Activated CD4-positive, alpha-beta T cell treated with anti-CD3 and anti-CD28 coated beads, Interleukin-2, amount 10 ng/mL, durations not matched to agents 24 days and 14 days (primary cell): ENCODE measurements at regions not wholly inside any gene's neighbourhood (a gene's known extent, or its start where the extent isn't known, plus 50 kb on each side); places are given as distances from the start of the nearest gene placed in this dataset.

Experiments
- DNase-seq: peaks from one replicate; pipeline ENCODE4 v3.0.0; 2022
- H3K27ac Mint-ChIP-seq: one replicate; pipeline ENCODE4 v1.8.0; 2022; ENCODE audit warnings: mild to moderate bottlenecking, mixed read lengths
- H3K27me3 Mint-ChIP-seq: one replicate; pipeline ENCODE4 v1.8.0; 2022; ENCODE audit warnings: mixed read lengths
- H3K36me3 Mint-ChIP-seq: one replicate; pipeline ENCODE4 v1.8.0; 2022; ENCODE audit warnings: low read depth, mild to moderate bottlenecking, mixed read lengths
- H3K4me1 Mint-ChIP-seq: one replicate; pipeline ENCODE4 v1.8.0; 2021; ENCODE audit warnings: mixed read lengths
- H3K4me3 Mint-ChIP-seq: one replicate; pipeline ENCODE4 v1.8.0; 2022; ENCODE audit warnings: mild to moderate bottlenecking, moderate library complexity, mixed read lengths
- H3K9me3 Mint-ChIP-seq: one replicate; pipeline ENCODE4 v1.8.0; 2021; ENCODE audit warnings: mixed read lengths
- intact Hi-C: fragments of 100-400 bp; cut with micrococcal nuclease; formaldehyde crosslinking; loops from one replicate; pipeline ENCODE4 v1.15.1; 2023

DNA sequence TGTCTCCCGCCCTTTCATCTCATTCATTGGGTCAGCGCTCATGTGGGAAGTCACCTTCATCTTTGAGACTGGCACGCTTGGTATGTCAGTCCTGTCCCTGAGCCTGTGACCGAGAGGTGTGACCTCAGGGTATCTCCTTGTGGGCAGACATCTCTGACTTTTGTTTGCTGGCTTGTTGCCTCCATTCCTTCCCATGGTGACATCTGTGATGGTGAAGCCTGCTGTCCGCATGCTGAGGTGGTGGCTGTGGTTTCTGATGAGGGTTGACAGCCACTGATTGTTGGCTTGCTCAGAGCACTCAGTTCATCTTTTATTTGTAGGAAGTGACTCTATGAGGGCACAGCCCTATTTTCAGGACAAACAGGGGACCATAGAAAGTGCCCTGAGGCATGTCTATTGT lies 139.2 kb downstream of the SLC4A3 start:
- intact Hi-C loops = no loop called here
- Mint-ChIP-seq H3K27ac (no peak overlapping the region), H3K4me1 (peaks cover 1% of the 10 kb centered on the region)

DNA sequence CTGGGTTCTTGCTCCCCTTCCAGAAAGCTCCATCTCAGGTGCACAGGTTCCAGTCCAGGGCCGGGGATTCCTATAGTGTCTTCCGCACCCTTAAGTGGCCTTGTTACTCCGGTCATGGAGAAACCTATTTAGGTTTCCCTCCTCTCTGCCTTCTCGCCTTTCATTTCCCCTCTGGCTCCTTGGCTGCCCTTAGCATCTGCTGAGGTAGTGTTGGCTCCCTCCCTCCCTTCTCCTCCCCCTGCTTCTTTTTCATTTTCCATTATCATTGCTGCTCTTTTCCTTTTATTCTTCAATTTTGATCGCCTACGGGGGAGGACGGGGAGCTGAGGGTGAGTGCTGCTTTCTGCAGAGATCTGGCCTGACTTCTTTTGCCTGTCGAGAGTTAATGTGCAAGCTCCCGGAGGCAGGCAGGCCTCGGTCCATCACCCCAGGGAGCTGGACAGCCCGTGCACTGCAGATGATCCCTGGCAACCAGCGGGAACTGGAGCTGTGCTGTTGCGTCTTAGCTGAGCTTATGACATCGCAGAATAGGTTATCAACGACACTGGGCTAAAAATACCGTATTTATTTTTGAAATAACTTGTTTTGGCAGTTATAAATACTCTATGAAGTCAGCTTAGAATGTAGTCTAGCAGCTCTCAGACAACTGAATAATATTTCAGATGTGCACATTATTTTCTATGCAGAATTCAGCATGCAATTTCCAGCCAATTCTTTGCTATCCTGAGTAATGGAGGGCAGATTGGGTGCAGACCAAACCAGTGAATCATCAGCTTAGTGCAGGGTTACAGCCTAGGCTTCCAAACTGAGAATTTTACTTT lies 141.9 kb downstream of the SLC4A3 start:
- Mint-ChIP-seq H3K27ac (peak overlapping the region; percentile 70), H3K4me1 (peaks cover 1% of the 10 kb centered on the region), H3K9me3 (peaks cover 4% of the 10 kb centered on the region), H3K36me3 (no peaks in the 10 kb centered on the region), H3K4me3 (no peak overlapping the region), H3K27me3 (no peaks in the 10 kb centered on the region)
- DNase-seq = no peak
- intact Hi-C loops = no loop called here

More for the DNA sequence above, 139.2 kb downstream of the SLC4A3 start:
- H3K9me3 Mint-ChIP-seq = peaks cover 4% of the 10 kb centered on the region
- no peaks in the 10 kb centered on the region for H3K27me3 Mint-ChIP-seq
- no peaks in the 10 kb centered on the region for H3K36me3 Mint-ChIP-seq
- DNase-seq = no peak
- H3K4me3 Mint-ChIP-seq = no peak overlapping the region

DNA sequence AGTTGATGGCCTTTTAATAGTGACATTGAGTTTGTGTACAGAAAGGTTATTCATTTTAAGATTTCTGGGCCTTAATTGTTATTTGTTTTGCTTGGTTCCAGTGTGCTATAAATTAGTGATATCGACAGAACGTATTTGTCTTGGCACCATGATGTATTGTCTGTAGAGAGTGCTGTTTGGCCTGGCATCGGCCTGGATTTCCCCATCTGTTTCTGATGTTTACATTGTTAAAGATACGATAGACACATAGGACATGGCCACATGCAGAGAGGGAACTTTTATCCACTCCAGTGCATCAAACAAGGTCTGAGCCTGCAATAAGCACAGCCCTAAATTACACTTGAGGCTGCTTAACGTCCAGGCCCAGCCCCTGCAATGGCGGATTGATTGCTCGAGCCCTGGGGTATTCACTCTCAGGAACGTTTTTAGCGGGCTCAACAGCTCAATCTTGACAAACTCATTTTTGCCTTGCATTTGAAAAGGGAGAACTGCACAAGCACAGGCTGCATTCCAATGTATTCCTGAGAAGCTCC lies 144.7 kb downstream of the SLC4A3 start:
- no peaks in the 10 kb centered on the region for H3K36me3 Mint-ChIP-seq
- intact Hi-C loops = no loop called here
- no peak for DNase-seq
- no peaks in the 10 kb centered on the region for H3K4me1 Mint-ChIP-seq
- no peaks in the 10 kb centered on the region for H3K27me3 Mint-ChIP-seq
- H3K27ac Mint-ChIP-seq = no peak overlapping the region
- H3K4me3 Mint-ChIP-seq = no peak overlapping the region
- H3K9me3 Mint-ChIP-seq = peaks cover 4% of the 10 kb centered on the region

DNA sequence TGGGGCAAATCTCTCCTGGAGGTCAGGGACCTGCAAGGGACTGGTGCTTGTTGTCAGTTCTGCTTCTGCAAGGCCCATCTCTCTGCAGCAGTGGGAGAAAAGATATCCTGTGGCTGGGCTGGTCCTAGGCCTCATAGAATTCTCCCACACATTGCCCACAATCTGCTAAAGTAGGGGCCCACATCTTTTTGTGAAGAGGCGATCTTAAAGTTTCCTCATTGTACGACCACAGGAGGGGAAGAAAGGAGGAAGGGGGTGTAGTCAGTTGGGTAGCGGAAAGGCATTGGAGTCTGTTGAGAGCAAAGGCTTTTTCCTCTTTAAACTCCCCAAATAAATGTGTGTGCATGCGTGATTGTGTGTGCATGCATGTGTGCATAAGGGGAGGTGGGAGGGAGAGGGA lies 145.3 kb downstream of the SLC4A3 start:
- Mint-ChIP-seq H3K4me3 (no peak overlapping the region), H3K27ac (no peak overlapping the region), H3K36me3 (no peaks in the 10 kb centered on the region), H3K4me1 (no peaks in the 10 kb centered on the region), H3K27me3 (no peaks in the 10 kb centered on the region), H3K9me3 (peaks cover 4% of the 10 kb centered on the region)
- intact Hi-C loops = no loop called here
- no peak for DNase-seq

DNA sequence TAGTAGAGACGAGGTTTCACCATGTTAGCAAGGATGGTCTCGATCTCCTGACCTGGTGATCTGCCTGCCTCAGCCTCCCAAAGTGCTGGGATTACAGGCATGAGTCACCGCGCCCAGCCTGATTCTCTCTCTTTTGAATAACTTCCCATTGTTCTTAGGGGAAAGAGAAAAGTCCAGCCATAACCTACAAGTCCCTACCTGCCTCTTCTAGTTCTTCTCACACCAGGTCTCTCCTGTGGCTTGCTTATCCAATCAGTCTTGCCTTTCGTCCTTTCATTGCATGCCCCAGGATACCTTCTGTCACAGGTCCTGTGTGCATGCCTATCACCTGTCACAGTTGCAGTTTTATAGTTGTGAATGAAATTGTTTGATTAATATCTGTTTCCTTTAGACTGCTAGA lies 148.1 kb downstream of the SLC4A3 start:
- DNase-seq = no peak
- H3K27me3 Mint-ChIP-seq = peaks cover 1% of the 10 kb centered on the region
- H3K4me3 Mint-ChIP-seq = no peak overlapping the region
- H3K4me1 Mint-ChIP-seq = no peaks in the 10 kb centered on the region
- H3K9me3 Mint-ChIP-seq = no peaks in the 10 kb centered on the region
- intact Hi-C loops = no loop called here
- H3K27ac Mint-ChIP-seq = no peak overlapping the region
- H3K36me3 Mint-ChIP-seq = no peaks in the 10 kb centered on the region

DNA sequence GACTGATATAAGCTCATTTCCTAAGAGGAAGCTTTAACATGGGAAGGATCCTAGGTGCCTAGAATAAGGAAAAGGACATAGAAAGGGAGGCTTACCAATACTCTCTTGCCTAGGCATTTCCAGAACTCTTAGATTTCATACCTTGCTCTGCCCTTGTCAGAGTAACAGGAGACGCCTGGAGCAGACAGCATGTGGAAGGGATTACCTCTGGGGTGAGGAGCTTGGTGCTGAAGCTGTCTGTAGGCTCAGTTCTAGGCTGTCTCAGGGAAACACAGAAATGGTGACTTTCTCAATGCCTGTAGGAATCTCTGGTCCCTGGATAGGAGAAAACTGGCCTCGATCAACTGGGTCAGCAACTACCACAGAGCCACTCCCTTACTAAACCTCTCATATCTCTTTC lies 150.0 kb downstream of the SLC4A3 start:
- intact Hi-C loops = no loop called here
- H3K9me3 Mint-ChIP-seq = no peaks in the 10 kb centered on the region
- DNase-seq = no peak
- peaks cover 1% of the 10 kb centered on the region for H3K27me3 Mint-ChIP-seq
- H3K4me3 Mint-ChIP-seq = no peak overlapping the region
- no peaks in the 10 kb centered on the region for H3K4me1 Mint-ChIP-seq
- no peaks in the 10 kb centered on the region for H3K36me3 Mint-ChIP-seq
- H3K27ac Mint-ChIP-seq = no peak overlapping the region

DNA sequence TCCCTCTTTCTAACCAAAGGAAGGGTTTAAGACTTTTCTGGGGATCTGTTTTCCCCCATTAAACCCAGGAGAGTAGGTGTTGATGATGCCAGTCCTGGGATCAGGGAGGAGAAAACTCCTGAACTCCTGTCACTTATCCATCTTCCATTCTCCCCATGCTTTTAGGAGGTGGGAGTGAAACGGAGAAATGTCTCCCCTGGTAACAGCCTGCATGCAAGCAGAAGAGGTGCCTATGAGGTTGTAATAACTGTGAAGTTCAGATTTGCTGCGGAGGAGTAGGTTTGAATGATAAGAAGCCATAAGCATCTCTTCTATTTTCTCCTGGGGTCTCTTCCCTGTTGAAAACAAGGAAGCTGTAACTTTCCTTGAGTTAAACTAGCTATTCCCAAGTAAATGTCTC lies 150.8 kb downstream of the SLC4A3 start:
- no peak for DNase-seq

DNA sequence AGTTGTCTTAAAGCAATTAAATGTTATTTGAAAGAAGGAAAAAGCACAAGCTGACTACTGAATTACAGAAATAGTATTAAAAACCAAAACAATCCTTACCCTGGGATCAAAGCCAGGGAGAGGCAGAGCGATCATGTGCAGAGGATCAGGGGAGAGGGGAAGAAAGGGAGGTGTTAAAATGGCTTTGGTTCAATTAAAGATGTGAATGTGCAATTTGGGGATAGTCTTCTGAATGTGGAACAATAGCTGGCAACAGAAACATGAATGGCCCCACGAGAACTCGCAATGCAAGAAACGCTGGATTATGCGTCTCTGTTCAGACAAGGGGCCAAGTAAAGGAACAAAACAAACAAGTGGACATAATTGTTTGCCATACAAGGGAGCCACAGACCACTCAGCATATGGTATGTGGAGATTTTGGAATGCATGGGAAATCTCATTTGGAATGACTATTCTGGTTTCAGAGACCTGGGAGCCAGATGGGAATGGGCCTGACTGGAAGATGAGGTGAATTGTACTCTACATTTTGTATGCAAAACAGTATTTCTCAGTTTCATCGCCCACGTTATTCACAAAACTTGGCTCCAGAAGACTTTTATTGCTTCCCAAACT lies 155.4 kb downstream of the SLC4A3 start:
- no peak for DNase-seq
- H3K4me1 Mint-ChIP-seq = no peaks in the 10 kb centered on the region
- H3K4me3 Mint-ChIP-seq = no peak overlapping the region
- H3K9me3 Mint-ChIP-seq = no peaks in the 10 kb centered on the region
- H3K27me3 Mint-ChIP-seq = peaks cover 1% of the 10 kb centered on the region
- no peaks in the 10 kb centered on the region for H3K36me3 Mint-ChIP-seq
- intact Hi-C loops = no loop called here
- H3K27ac Mint-ChIP-seq = no peak overlapping the region

More for the DNA sequence above, 150.8 kb downstream of the SLC4A3 start:
- H3K9me3 Mint-ChIP-seq = no peaks in the 10 kb centered on the region
- intact Hi-C loops = no loop called here
- H3K4me3 Mint-ChIP-seq = no peak overlapping the region
- no peaks in the 10 kb centered on the region for H3K4me1 Mint-ChIP-seq
- no peak overlapping the region for H3K27ac Mint-ChIP-seq
- H3K36me3 Mint-ChIP-seq = no peaks in the 10 kb centered on the region
- peaks cover 1% of the 10 kb centered on the region for H3K27me3 Mint-ChIP-seq

DNA sequence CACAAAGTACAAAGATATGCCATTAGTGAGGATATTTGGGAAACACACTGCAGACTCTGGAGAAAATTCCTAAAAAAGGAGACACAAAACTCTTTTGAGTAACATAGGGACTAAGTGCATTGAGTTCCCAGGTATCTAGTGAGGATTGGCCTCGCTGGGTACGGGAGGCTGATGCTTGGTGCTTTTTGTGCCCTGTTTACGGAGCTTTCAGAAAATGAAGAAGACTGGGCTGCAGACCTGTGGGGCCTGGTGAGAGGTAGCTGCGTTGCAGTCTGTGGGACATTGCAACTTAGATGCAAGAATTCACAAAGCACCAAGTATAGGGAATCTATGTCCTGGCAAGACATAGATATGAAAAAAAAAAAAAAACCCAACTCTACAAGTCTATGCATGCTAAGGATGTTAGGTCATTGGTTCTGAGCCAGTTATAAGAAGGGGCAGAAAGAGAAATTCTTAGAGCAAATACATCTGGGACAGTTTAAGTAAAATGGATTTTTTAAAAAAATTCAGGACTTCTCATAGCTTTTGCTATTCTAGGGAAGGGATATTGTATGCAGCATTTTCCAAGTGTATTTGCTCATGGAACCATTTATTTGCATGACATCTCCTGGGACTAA lies 156.0 kb downstream of the SLC4A3 start:
- Mint-ChIP-seq H3K27me3 (peaks cover 1% of the 10 kb centered on the region), H3K27ac (no peak overlapping the region), H3K9me3 (no peaks in the 10 kb centered on the region), H3K36me3 (no peaks in the 10 kb centered on the region), H3K4me3 (no peak overlapping the region), H3K4me1 (no peaks in the 10 kb centered on the region)
- DNase-seq = no peak
- intact Hi-C loops = no loop called here

DNA sequence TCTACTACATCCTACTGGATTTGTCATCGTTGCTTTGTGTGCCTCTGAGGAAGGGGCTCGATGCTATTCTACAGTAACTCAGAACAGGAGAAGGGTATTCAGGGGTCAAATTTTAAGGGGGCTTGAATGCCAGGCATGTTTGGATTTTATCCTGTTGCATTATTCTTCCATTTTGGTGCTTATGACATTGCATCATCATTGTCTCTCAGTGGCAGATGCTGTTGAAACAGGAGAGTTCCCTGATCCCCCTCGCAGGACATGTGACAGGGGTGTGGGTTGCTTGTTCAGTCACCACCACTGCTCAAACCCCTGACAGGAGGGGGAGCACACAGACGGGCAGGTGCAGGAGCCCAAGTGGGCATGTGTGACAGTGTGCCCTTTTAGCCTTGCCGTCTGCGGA lies 156.7 kb downstream of the SLC4A3 start:
- no peaks in the 10 kb centered on the region for H3K9me3 Mint-ChIP-seq

DNA sequence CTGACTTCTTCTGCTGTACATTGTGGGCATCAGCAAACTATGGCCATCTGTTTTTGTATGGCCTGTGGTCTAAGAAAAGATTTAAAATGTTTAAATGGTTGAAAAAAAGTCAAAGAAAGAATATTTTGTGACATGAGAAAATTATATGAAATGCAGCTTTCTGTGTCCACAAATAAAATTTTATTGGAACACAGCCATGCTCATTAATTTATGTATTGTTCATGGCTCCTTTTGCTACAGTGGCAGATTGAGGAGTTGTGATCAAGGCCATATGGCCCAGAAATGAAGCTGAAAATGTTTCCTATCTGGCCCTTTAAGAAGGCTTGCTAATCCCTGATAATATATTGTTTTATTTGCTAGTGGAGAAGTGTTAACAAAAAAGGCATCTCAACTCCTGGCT lies 162.0 kb downstream of the SLC4A3 start:
- Mint-ChIP-seq H3K27ac (no peak overlapping the region), H3K4me3 (no peak overlapping the region), H3K36me3 (no peaks in the 10 kb centered on the region), H3K9me3 (no peaks in the 10 kb centered on the region), H3K4me1 (no peaks in the 10 kb centered on the region), H3K27me3 (no peaks in the 10 kb centered on the region)
- DNase-seq = no peak
- intact Hi-C loops = no loop called here

More for the DNA sequence above, 156.7 kb downstream of the SLC4A3 start:
- intact Hi-C loops = no loop called here
- DNase-seq = no peak
- Mint-ChIP-seq H3K36me3 (no peaks in the 10 kb centered on the region), H3K4me1 (no peaks in the 10 kb centered on the region), H3K27me3 (peaks cover 1% of the 10 kb centered on the region), H3K27ac (no peak overlapping the region), H3K4me3 (no peak overlapping the region)

DNA sequence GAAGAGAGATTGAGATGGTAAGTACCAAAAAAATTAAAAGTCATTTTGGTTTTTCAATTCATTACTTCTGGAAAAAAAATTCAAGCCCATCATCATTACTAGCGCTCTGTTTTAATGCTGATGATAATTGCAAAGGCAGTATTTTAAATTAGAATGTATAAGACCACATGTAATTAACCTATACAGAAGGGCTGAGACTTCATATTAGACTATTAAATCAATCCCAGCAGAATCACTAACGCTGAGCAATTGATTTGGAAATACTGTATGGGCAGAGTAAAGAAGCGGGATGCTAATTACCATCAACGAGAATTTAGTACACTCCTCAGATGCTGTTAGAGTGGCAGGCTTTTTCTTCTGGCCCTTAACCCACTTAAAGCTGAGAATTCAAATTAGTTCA lies 165.0 kb downstream of the SLC4A3 start:
- Mint-ChIP-seq H3K4me3 (no peak overlapping the region), H3K36me3 (no peaks in the 10 kb centered on the region), H3K27me3 (no peaks in the 10 kb centered on the region), H3K9me3 (no peaks in the 10 kb centered on the region), H3K27ac (no peak overlapping the region), H3K4me1 (no peaks in the 10 kb centered on the region)
- no peak for DNase-seq
- intact Hi-C loops = no loop called here

DNA sequence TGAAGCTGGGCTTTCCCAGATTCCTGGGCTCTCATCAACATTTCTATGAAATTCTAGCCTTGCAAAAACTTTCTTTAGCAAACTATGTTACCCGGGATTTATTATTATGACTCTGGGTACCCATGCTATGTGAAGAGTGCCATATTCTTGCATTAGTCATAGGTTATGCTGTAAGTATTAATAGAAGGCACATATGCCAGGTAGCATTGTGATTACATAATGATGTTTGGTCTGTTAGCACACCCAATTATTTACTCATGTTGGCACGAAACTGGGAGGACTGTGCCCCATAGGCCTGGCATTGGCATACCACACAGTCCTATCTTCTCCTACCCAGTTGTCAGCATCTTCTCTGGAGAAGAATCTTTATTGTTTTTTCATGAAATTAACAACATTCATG lies 171.0 kb downstream of the SLC4A3 start:
- Mint-ChIP-seq H3K9me3 (no peaks in the 10 kb centered on the region), H3K36me3 (no peaks in the 10 kb centered on the region), H3K4me1 (no peaks in the 10 kb centered on the region), H3K27ac (no peak overlapping the region), H3K27me3 (no peaks in the 10 kb centered on the region), H3K4me3 (no peak overlapping the region)
- intact Hi-C loops = no loop called here
- DNase-seq = no peak

DNA sequence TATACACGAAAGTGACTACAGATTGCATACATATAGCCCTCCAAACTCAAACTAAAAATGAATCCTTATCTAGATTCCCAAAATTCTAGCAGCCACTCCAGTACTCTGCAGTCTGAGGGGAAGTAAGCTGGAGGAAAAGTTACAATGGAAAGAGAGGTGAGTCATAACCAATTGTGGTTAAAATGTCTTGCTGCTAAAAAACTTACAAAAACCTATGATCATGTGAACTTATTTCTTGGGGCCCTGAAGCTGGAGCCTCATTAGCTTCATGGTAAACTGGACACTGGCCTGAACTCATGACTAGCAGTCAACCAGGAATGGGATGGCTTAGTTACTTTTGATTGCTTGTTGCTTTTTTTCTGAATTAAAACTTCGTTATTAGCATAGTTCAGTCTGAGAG lies 175.9 kb downstream of the SLC4A3 start:
- H3K27ac Mint-ChIP-seq = no peak overlapping the region
- no peak for DNase-seq
- H3K4me1 Mint-ChIP-seq = no peaks in the 10 kb centered on the region
- intact Hi-C loops = no loop called here
- H3K36me3 Mint-ChIP-seq = no peaks in the 10 kb centered on the region
- no peaks in the 10 kb centered on the region for H3K27me3 Mint-ChIP-seq
- H3K4me3 Mint-ChIP-seq = no peak overlapping the region
- no peaks in the 10 kb centered on the region for H3K9me3 Mint-ChIP-seq
